ENCODE measurements at regions not wholly inside any gene's neighbourhood (a gene's known extent, or its start where the extent isn't known, plus 50 kb on each side); places are given as distances from the start of the nearest gene placed in this dataset.

- Histone ChIP-seq H3K27me3 (ENCODE audit: insufficient read depth, poor library complexity, severe bottlenecking) (no peaks in the 10 kb centered on the region), H3K27ac (replicated peaks) (no peak overlapping the region), H3K4me3 (replicated peaks; ENCODE audit: insufficient read depth, low read length) (no peak overlapping the region)
- TF ChIP-seq CTCF (IDR thresholded peaks at IDR 0.05; ENCODE audit: insufficient read depth, low read length) (no peak), POLR2AphosphoS5 (IDR thresholded peaks at IDR 0.05; ENCODE audit: low read depth) (no peak), GABPA (IDR thresholded peaks at IDR 0.05; ENCODE audit: low read depth) (no peak), SPI1 (IDR thresholded peaks at IDR 0.05; ENCODE audit: borderline replicate concordance, low read depth) (no peak)
- DNase-seq (ENCODE audit: low read depth in 1 of 2, low spot score in 1 of 2): no peak
These were observed 66.4 kb upstream of the ATP6AP2 start for GRCh38 chrX:40514376-40514775.

DNA sequence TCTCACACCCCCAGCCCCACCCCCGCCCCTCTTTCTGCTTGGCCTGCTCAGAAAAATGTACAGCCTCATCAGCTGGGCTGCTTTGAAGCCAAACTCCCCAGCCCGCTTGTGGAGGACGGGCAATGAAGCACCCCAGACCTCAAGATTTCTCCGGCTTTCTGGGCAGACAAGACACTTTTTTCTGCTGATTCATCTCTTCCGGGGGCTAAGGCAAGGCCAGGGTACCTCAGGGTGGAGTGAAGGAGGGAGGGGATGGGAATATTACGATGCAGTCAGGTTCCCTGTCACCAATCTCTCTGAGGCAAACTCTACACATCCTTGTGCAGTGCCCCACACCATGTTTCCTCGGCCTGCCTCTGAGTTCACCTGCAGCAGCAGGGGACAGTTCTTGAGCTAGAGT lies 66.9 kb upstream of the ATP6AP2 start:
- no peak for DNase-seq (ENCODE audit: low read depth in 1 of 2, low spot score in 1 of 2)
- H3K27me3 ChIP-seq (ENCODE audit: insufficient read depth, poor library complexity, severe bottlenecking): no peaks in the 10 kb centered on the region
- H3K27ac ChIP-seq (replicated peaks): no peak overlapping the region
- TF ChIP-seq CTCF (IDR thresholded peaks at IDR 0.05; ENCODE audit: insufficient read depth, low read length) (no peak), GABPA (IDR thresholded peaks at IDR 0.05; ENCODE audit: low read depth) (no peak), SPI1 (IDR thresholded peaks at IDR 0.05; ENCODE audit: borderline replicate concordance, low read depth) (no peak), POLR2AphosphoS5 (IDR thresholded peaks at IDR 0.05; ENCODE audit: low read depth) (no peak)
- TF ChIP-seq, protein P1, sequence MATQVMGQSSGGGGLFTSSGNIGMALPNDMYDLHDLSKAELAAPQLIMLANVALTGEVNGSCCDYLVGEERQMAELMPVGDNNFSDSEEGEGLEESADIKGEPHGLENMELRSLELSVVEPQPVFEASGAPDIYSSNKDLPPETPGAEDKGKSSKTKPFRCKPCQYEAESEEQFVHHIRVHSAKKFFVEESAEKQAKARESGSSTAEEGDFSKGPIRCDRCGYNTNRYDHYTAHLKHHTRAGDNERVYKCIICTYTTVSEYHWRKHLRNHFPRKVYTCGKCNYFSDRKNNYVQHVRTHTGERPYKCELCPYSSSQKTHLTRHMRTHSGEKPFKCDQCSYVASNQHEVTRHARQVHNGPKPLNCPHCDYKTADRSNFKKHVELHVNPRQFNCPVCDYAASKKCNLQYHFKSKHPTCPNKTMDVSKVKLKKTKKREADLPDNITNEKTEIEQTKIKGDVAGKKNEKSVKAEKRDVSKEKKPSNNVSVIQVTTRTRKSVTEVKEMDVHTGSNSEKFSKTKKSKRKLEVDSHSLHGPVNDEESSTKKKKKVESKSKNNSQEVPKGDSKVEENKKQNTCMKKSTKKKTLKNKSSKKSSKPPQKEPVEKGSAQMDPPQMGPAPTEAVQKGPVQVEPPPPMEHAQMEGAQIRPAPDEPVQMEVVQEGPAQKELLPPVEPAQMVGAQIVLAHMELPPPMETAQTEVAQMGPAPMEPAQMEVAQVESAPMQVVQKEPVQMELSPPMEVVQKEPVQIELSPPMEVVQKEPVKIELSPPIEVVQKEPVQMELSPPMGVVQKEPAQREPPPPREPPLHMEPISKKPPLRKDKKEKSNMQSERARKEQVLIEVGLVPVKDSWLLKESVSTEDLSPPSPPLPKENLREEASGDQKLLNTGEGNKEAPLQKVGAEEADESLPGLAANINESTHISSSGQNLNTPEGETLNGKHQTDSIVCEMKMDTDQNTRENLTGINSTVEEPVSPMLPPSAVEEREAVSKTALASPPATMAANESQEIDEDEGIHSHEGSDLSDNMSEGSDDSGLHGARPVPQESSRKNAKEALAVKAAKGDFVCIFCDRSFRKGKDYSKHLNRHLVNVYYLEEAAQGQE (IDR thresholded peaks at IDR 0.05; ENCODE audit: insufficient replicate concordance, low read depth): no peak
- no peak overlapping the region for H3K4me3 ChIP-seq (replicated peaks; ENCODE audit: insufficient read depth, low read length)

DNA sequence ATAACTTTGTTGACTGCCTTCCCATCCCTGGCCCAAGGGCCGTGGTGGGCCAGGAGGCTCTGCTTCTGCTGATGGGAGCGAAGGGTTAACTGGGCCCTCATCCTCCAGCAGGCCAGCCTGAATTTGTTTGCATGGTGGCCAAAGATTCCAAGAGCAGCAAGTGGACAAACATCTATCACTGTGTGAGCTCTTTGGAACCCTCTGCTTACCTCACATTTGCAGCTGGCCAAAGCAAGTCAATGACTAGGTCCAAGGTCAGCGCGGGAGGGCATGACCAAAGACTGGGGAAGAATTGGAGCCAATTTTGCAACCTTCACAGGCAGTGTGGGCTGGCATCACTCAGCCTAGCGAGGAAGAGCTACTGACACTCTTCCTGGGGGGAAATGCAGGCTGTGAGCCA lies 67.8 kb upstream of the ATP6AP2 start:
- H3K27ac ChIP-seq (replicated peaks): no peak overlapping the region
- DNase-seq (ENCODE audit: low read depth in 1 of 2, low spot score in 1 of 2): no peak
- no peak overlapping the region for H3K4me3 ChIP-seq (replicated peaks; ENCODE audit: insufficient read depth, low read length)
- H3K27me3 ChIP-seq (ENCODE audit: insufficient read depth, poor library complexity, severe bottlenecking): no peaks in the 10 kb centered on the region
- TF ChIP-seq, protein P1 (IDR thresholded peaks at IDR 0.05; ENCODE audit: insufficient replicate concordance, low read depth): no peak
- TF ChIP-seq GABPA (IDR thresholded peaks at IDR 0.05; ENCODE audit: low read depth) (no peak), SPI1 (IDR thresholded peaks at IDR 0.05; ENCODE audit: borderline replicate concordance, low read depth) (no peak), POLR2AphosphoS5 (IDR thresholded peaks at IDR 0.05; ENCODE audit: low read depth) (no peak), CTCF (IDR thresholded peaks at IDR 0.05; ENCODE audit: insufficient read depth, low read length) (no peak)

GRCh38 chrX:40511258-40511657 lies 69.5 kb upstream of the ATP6AP2 start:
- no peak for DNase-seq (ENCODE audit: low read depth in 1 of 2, low spot score in 1 of 2)
- Histone ChIP-seq H3K27me3 (ENCODE audit: insufficient read depth, poor library complexity, severe bottlenecking) (no peaks in the 10 kb centered on the region), H3K27ac (replicated peaks) (no peak overlapping the region), H3K4me3 (replicated peaks; ENCODE audit: insufficient read depth, low read length) (no peak overlapping the region)
- TF ChIP-seq GABPA (IDR thresholded peaks at IDR 0.05; ENCODE audit: low read depth): no peak
- TF ChIP-seq, protein P1 (IDR thresholded peaks at IDR 0.05; ENCODE audit: insufficient replicate concordance, low read depth): no peak
- no peak for TF ChIP-seq POLR2AphosphoS5 (IDR thresholded peaks at IDR 0.05; ENCODE audit: low read depth)
